ENCODE measurements at regions not wholly inside any gene's neighbourhood (a gene's known extent, or its start where the extent isn't known, plus 50 kb on each side); places are given as distances from the start of the nearest gene placed in this dataset.

GRCh38 chr1:198910816-198911215 is 272.0 kb downstream of the PTPRC start:
- DNase-seq = no peak
- Histone ChIP-seq H3K27me3 (no peaks in the 10 kb centered on the region), H3K4me3 (no peak overlapping the region), H3K4me1 (no peaks in the 10 kb centered on the region), H3K9me3 (no peaks in the 10 kb centered on the region), H3K27ac (no peak overlapping the region), H3K36me3 (no peaks in the 10 kb centered on the region)
- intact Hi-C loops (cut with DNase I) = no loop called here
- WGBS, 2 donors = 71 to 72% methylated on average over 2 of the region's 2 CpGs
- TF ChIP-seq CTCF (IDR thresholded peaks at IDR 0.05) (no peak), POLR2A (IDR thresholded peaks at IDR 0.05) (no peak)

GRCh38 chr1:198912046-198912445 is 273.2 kb downstream of the PTPRC start:
- WGBS, 2 donors = 70 to 79% methylated on average over 1 of the region's 1 CpG
- H3K4me1 ChIP-seq = no peaks in the 10 kb centered on the region
- intact Hi-C loops (cut with DNase I) = no loop called here
- H3K36me3 ChIP-seq = no peaks in the 10 kb centered on the region
- no peak overlapping the region for H3K27ac ChIP-seq
- no peak for TF ChIP-seq CTCF (IDR thresholded peaks at IDR 0.05)
- no peak for TF ChIP-seq POLR2A (IDR thresholded peaks at IDR 0.05)
- DNase-seq = no peak
- H3K27me3 ChIP-seq = no peaks in the 10 kb centered on the region
- no peak overlapping the region for H3K4me3 ChIP-seq
- no peaks in the 10 kb centered on the region for H3K9me3 ChIP-seq

- WGBS, 2 donors = 42 to 64% methylated on average over 4 of the region's 4 CpGs
- DNase-seq = no peak
These were observed 274.8 kb downstream of the PTPRC start for GRCh38 chr1:198913667-198914066.

GRCh38 chr1:198915327-198916231 is 276.7 kb downstream of the PTPRC start:
- TF ChIP-seq POLR2A (IDR thresholded peaks at IDR 0.05) (no peak), CTCF (IDR thresholded peaks at IDR 0.05) (no peak)
- Histone ChIP-seq H3K36me3 (no peaks in the 10 kb centered on the region), H3K9me3 (no peaks in the 10 kb centered on the region), H3K4me1 (no peaks in the 10 kb centered on the region), H3K27ac (no peak overlapping the region), H3K27me3 (no peaks in the 10 kb centered on the region), H3K4me3 (no peak overlapping the region)
- DNase-seq = no peak
- intact Hi-C loops (cut with DNase I) = no loop called here
- 68 to 79% methylated on average over 3 of the region's 3 CpGs for WGBS, 2 donors

More at GRCh38 chr1:198913667-198914066, 274.8 kb downstream of the PTPRC start:
- TF ChIP-seq POLR2A (IDR thresholded peaks at IDR 0.05) = no peak
- no peak for TF ChIP-seq CTCF (IDR thresholded peaks at IDR 0.05)
- no peaks in the 10 kb centered on the region for H3K4me1 ChIP-seq
- H3K36me3 ChIP-seq = no peaks in the 10 kb centered on the region
- H3K4me3 ChIP-seq = no peak overlapping the region
- H3K27me3 ChIP-seq = no peaks in the 10 kb centered on the region
- H3K27ac ChIP-seq = no peak overlapping the region
- H3K9me3 ChIP-seq = no peaks in the 10 kb centered on the region
- intact Hi-C loops (cut with DNase I) = no loop called here

- no peaks in the 10 kb centered on the region for H3K9me3 ChIP-seq
- no peak overlapping the region for H3K27ac ChIP-seq
- TF ChIP-seq POLR2A (IDR thresholded peaks at IDR 0.05) (no peak), CTCF (IDR thresholded peaks at IDR 0.05) (no peak)
- H3K27me3 ChIP-seq = no peaks in the 10 kb centered on the region
- WGBS, 2 donors = 48 to 50% methylated on average over 2 of the region's 2 CpGs
- no peak overlapping the region for H3K4me3 ChIP-seq
- intact Hi-C loops (cut with DNase I) = no loop called here
- DNase-seq = no peak
- H3K36me3 ChIP-seq = no peaks in the 10 kb centered on the region
- H3K4me1 ChIP-seq = no peaks in the 10 kb centered on the region
These were observed 278.4 kb downstream of the PTPRC start for GRCh38 chr1:198917226-198917625.
